ENCODE measurements at regions not wholly inside any gene's neighbourhood (a gene's known extent, or its start where the extent isn't known, plus 50 kb on each side); places are given as distances from the start of the nearest gene placed in this dataset.

GRCh38 chrX:39613997-39614679 is 483.6 kb downstream of the BCOR start:
- TF ChIP-seq, protein P1, sequence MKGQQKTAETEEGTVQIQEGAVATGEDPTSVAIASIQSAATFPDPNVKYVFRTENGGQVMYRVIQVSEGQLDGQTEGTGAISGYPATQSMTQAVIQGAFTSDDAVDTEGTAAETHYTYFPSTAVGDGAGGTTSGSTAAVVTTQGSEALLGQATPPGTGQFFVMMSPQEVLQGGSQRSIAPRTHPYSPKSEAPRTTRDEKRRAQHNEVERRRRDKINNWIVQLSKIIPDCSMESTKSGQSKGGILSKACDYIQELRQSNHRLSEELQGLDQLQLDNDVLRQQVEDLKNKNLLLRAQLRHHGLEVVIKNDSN (IDR thresholded peaks at IDR 0.05): no peak
- TF ChIP-seq FOXM1 (IDR thresholded peaks at IDR 0.05; ENCODE audit: borderline replicate concordance, low read depth) (no peak), NFIC (IDR thresholded peaks at IDR 0.05) (no peak), RAD21 (IDR thresholded peaks at IDR 0.05; ENCODE audit: low read depth) (no peak), YY1 (IDR thresholded peaks at IDR 0.05; ENCODE audit: low read depth) (no peak), CREB1 (IDR thresholded peaks at IDR 0.05; ENCODE audit: low read depth) (no peak), MAX (IDR thresholded peaks at IDR 0.05) (no peak), EGR1 (IDR thresholded peaks at IDR 0.05) (no peak), ZBTB7A (IDR thresholded peaks at IDR 0.05; ENCODE audit: low read depth) (no peak), CEBPB (IDR thresholded peaks at IDR 0.05) (no peak), TCF12 (IDR thresholded peaks at IDR 0.05; ENCODE audit: low read depth) (no peak), EP300 (IDR thresholded peaks at IDR 0.05; ENCODE audit: borderline replicate concordance) (no peak), TAF1 (IDR thresholded peaks at IDR 0.05; ENCODE audit: low read depth) (no peak), TEAD4 (IDR thresholded peaks at IDR 0.05) (no peak)
- TF ChIP-seq, protein P2, sequence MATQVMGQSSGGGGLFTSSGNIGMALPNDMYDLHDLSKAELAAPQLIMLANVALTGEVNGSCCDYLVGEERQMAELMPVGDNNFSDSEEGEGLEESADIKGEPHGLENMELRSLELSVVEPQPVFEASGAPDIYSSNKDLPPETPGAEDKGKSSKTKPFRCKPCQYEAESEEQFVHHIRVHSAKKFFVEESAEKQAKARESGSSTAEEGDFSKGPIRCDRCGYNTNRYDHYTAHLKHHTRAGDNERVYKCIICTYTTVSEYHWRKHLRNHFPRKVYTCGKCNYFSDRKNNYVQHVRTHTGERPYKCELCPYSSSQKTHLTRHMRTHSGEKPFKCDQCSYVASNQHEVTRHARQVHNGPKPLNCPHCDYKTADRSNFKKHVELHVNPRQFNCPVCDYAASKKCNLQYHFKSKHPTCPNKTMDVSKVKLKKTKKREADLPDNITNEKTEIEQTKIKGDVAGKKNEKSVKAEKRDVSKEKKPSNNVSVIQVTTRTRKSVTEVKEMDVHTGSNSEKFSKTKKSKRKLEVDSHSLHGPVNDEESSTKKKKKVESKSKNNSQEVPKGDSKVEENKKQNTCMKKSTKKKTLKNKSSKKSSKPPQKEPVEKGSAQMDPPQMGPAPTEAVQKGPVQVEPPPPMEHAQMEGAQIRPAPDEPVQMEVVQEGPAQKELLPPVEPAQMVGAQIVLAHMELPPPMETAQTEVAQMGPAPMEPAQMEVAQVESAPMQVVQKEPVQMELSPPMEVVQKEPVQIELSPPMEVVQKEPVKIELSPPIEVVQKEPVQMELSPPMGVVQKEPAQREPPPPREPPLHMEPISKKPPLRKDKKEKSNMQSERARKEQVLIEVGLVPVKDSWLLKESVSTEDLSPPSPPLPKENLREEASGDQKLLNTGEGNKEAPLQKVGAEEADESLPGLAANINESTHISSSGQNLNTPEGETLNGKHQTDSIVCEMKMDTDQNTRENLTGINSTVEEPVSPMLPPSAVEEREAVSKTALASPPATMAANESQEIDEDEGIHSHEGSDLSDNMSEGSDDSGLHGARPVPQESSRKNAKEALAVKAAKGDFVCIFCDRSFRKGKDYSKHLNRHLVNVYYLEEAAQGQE (IDR thresholded peaks at IDR 0.05; ENCODE audit: low read depth): no peak

GRCh38 chrX:39614680-39614998 is 483.1 kb downstream of the BCOR start:
- no peak for TF ChIP-seq EGR1 (IDR thresholded peaks at IDR 0.05)
- TF ChIP-seq EP300 (IDR thresholded peaks at IDR 0.05; ENCODE audit: borderline replicate concordance): no peak
- no peak for TF ChIP-seq CREB1 (IDR thresholded peaks at IDR 0.05; ENCODE audit: low read depth)
- TF ChIP-seq TEAD4 (IDR thresholded peaks at IDR 0.05): no peak
- no peak for TF ChIP-seq TAF1 (IDR thresholded peaks at IDR 0.05; ENCODE audit: low read depth)
- TF ChIP-seq TCF12 (IDR thresholded peaks at IDR 0.05; ENCODE audit: low read depth): no peak
- TF ChIP-seq YY1 (IDR thresholded peaks at IDR 0.05; ENCODE audit: low read depth): no peak
- no peak for TF ChIP-seq CEBPB (IDR thresholded peaks at IDR 0.05)
- TF ChIP-seq RAD21 (IDR thresholded peaks at IDR 0.05; ENCODE audit: low read depth): no peak
- no peak; the same call in 1 of the 2 replicates for TF ChIP-seq NFIC (IDR thresholded peaks at IDR 0.05)
- no peak for TF ChIP-seq ZBTB7A (IDR thresholded peaks at IDR 0.05; ENCODE audit: low read depth)
- TF ChIP-seq, protein P1 (IDR thresholded peaks at IDR 0.05): no peak
- no peak for TF ChIP-seq FOXM1 (IDR thresholded peaks at IDR 0.05; ENCODE audit: borderline replicate concordance, low read depth)
- no peak for TF ChIP-seq MAX (IDR thresholded peaks at IDR 0.05)
- TF ChIP-seq, protein P2 (IDR thresholded peaks at IDR 0.05; ENCODE audit: low read depth): no peak

DNA sequence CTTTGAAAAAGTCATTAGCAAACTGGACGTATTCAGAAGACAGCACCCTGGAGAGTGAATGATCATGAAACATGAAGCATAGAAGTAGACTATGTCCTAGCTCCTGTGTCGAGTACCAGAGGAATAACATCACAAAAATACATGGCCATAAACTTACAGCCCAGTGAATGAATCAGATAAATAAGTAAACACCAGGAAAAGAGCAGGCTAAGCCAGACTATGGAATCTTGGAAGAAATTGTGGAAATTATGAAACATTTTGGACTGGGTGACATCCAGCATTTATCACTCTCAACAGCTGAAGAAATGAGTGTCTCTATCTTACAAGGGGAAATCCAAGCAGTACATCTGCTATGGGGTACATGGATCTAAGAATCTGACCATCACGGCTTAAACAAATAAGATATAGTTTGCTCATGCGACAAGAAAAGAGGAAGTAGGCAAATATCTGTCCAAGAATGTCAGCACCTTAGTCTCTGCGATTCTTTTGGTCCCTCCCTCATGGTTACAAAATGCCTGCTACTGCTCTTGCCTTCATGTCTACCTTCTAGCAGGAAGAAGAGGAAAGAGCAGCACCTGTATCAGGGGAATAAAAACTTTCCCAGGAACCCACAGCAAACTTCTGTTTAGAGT is 481.5 kb downstream of the BCOR start:
- TF ChIP-seq FOXM1 (IDR thresholded peaks at IDR 0.05; ENCODE audit: borderline replicate concordance, low read depth) (no peak), RAD21 (IDR thresholded peaks at IDR 0.05; ENCODE audit: low read depth) (no peak), NFIC (IDR thresholded peaks at IDR 0.05) (no peak), MAX (IDR thresholded peaks at IDR 0.05) (no peak), TEAD4 (IDR thresholded peaks at IDR 0.05) (no peak), EGR1 (IDR thresholded peaks at IDR 0.05) (no peak), EP300 (IDR thresholded peaks at IDR 0.05; ENCODE audit: borderline replicate concordance) (no peak), ZBTB7A (IDR thresholded peaks at IDR 0.05; ENCODE audit: low read depth) (no peak), YY1 (IDR thresholded peaks at IDR 0.05; ENCODE audit: low read depth) (no peak)
- TF ChIP-seq, protein P2 (IDR thresholded peaks at IDR 0.05; ENCODE audit: low read depth): no peak
- TF ChIP-seq, protein P1 (IDR thresholded peaks at IDR 0.05): no peak

All from Ishikawa (cell line).